Keratinocyte (primary cell): ENCODE measurements at regions not wholly inside any gene's neighbourhood (a gene's known extent, or its start where the extent isn't known, plus 50 kb on each side); places are given as distances from the start of the nearest gene placed in this dataset.

Experiments
- DNase-seq: peaks from one replicate; pipeline ENCODE4 v3.0.0-alpha.2; 2011; ENCODE audit warnings: low read depth, missing footprints, low spot score
- FAIRE-seq: peaks from 2 replicates; lab custom pipeline; 2011; peaks lifted over from hg19 to GRCh38; lab: Jason Lieb, UNC
- H2AFZ ChIP-seq: 2 replicates; pipeline ENCODE4 v1.6.0; 2012; ENCODE audit warnings: low read length, control low read depth, inconsistent platforms; ENCODE audit not compliant: control insufficient read depth
- H3K27ac ChIP-seq: 2 replicates; pipeline ENCODE4 v1.5.1; 2011; ENCODE audit warnings: low read length; ENCODE audit not compliant: control insufficient read depth, insufficient read depth
- H3K27me3 ChIP-seq: 3 replicates; pipeline ENCODE4 v1.6.0; 2011; ENCODE audit warnings: low read length; ENCODE audit not compliant: control insufficient read depth, insufficient read depth; ENCODE audit errors: extremely low read depth
- H3K36me3 ChIP-seq, 2 experiments: 2 replicates in 1 of 2; 3 replicates in 1 of 2; pipeline ENCODE4 v1.5.1; 2011; ENCODE audit warnings: low read length in 2 of 2, mild to moderate bottlenecking in 1 of 2; ENCODE audit not compliant: control insufficient read depth in 2 of 2, insufficient read depth in 2 of 2; ENCODE audit errors: extremely low read depth in 1 of 2
- H3K4me1 ChIP-seq: 3 replicates; pipeline ENCODE4 v1.5.1; 2011; ENCODE audit warnings: low read length; ENCODE audit not compliant: control insufficient read depth, insufficient read depth; ENCODE audit errors: extremely low read depth
- H3K4me2 ChIP-seq: 3 replicates; pipeline ENCODE4 v1.6.0; 2011; ENCODE audit warnings: low read depth, low read length; ENCODE audit not compliant: control insufficient read depth, insufficient read depth; ENCODE audit errors: extremely low read depth
- H3K4me3 ChIP-seq, 3 experiments: fragments of 200-600 bp in 1 of 3; sonication (generic) in 1 of 3; 2 replicates in 2 of 3; 3 replicates in 1 of 3; pipeline ENCODE4 v1.5.1; 2011 to 2016; ENCODE audit warnings: low read length in 3 of 3, mild to moderate bottlenecking in 3 of 3, control low read depth in 2 of 3, inconsistent platforms in 1 of 3, low read depth in 1 of 3, mixed read lengths in 1 of 3, mixed run types in 1 of 3, moderate library complexity in 1 of 3; ENCODE audit not compliant: control insufficient read depth in 2 of 3, insufficient read depth in 2 of 3; ENCODE audit errors: extremely low read depth in 1 of 3
- H3K79me2 ChIP-seq: 2 replicates; pipeline ENCODE4 v1.6.0; 2012; ENCODE audit warnings: low read length; ENCODE audit not compliant: control insufficient read depth, insufficient read depth
- H3K9ac ChIP-seq: 3 replicates; pipeline ENCODE4 v1.6.0; 2011; ENCODE audit warnings: low read length; ENCODE audit not compliant: control insufficient read depth, insufficient read depth; ENCODE audit errors: extremely low read depth
- H3K9me1 ChIP-seq: 3 replicates; pipeline ENCODE4 v1.6.0; 2011; ENCODE audit warnings: low read length; ENCODE audit not compliant: control insufficient read depth, insufficient read depth; ENCODE audit errors: extremely low read depth
- H3K9me3 ChIP-seq: 2 replicates; pipeline ENCODE4 v1.5.1; 2012; ENCODE audit warnings: low read depth, low read length; ENCODE audit not compliant: control insufficient read depth
- H4K20me1 ChIP-seq: 3 replicates; pipeline ENCODE4 v1.6.0; 2011; ENCODE audit warnings: low read length; ENCODE audit not compliant: control insufficient read depth, insufficient read depth; ENCODE audit errors: extremely low read depth
- CTCF ChIP-seq, 3 experiments: IDR thresholded peaks in 1 of 3; conservative IDR thresholded peaks in 1 of 3; optimal IDR thresholded peaks in 1 of 3; 2 replicates in 2 of 3; 3 replicates in 1 of 3; pipeline versions ENCODE3 to v1.5.1; 2011; ENCODE audit warnings: low read length in 3 of 3, mild to moderate bottlenecking in 3 of 3, moderate library complexity in 2 of 3, control low read depth in 1 of 3, inconsistent platforms in 1 of 3; ENCODE audit not compliant: insufficient read depth in 2 of 3; ENCODE audit errors: extremely low read depth in 1 of 3
- EZH2 ChIP-seq: IDR thresholded peaks from one replicate; pipeline ENCODE4 v1.6.1; 2012; ENCODE audit warnings: inconsistent platforms, mild to moderate bottlenecking, low read length, moderate library complexity
- dilution Hi-C: fragments of 300-500 bp; cut with MboI; formaldehyde crosslinking; loops from one replicate; pipeline ENCODE4 v1.7.0; 2020; ENCODE audit warnings: low sequenced_read_pairs; ENCODE audit not compliant: extremely low pct_ligation_motif_present

- H3K4me2 ChIP-seq, result no peak overlapping the region
- no peaks in the 10 kb centered on the region for H3K9me1 ChIP-seq
- no peaks in the 10 kb centered on the region for H4K20me1 ChIP-seq
- H2AFZ ChIP-seq, result no peak overlapping the region
- H3K9me3 ChIP-seq, result no peaks in the 10 kb centered on the region
- TF ChIP-seq EZH2 (no peak), CTCF (optimal IDR thresholded peaks at IDR 0.05 in 1 of 3, IDR thresholded peaks at IDR 0.05 in 1 of 3, conservative IDR thresholded peaks at IDR 0.05 in 1 of 3; ENCODE audit: extremely low read depth in 1 of 3, insufficient read depth in 2 of 3, low read length in 3 of 3) (no peak)
- H3K27me3 ChIP-seq, result no peaks in the 10 kb centered on the region
- H3K79me2 ChIP-seq, result no peaks in the 10 kb centered on the region
- dilution Hi-C loops, result no loop called here
- no peak overlapping the region for H3K27ac ChIP-seq
- DNase-seq (no peak), FAIRE-seq (no peak)
- H3K4me1 ChIP-seq, result no peaks in the 10 kb centered on the region
- no peak overlapping the region for H3K4me3 ChIP-seq
- H3K36me3 ChIP-seq, result no peaks in the 10 kb centered on the region
- no peak overlapping the region for H3K9ac ChIP-seq
Measured at GRCh38 chr5:92748072-92748676, 832.8 kb downstream of the NR2F1-AS1 start.

- no peak overlapping the region for H2AFZ ChIP-seq
- H3K4me3 ChIP-seq, result no peak overlapping the region
- no peaks in the 10 kb centered on the region for H3K79me2 ChIP-seq
- FAIRE-seq (no peak), DNase-seq (no peak)
- TF ChIP-seq CTCF (optimal IDR thresholded peaks at IDR 0.05 in 1 of 3, IDR thresholded peaks at IDR 0.05 in 1 of 3, conservative IDR thresholded peaks at IDR 0.05 in 1 of 3; ENCODE audit: extremely low read depth in 1 of 3, insufficient read depth in 2 of 3, low read length in 3 of 3), result no peak
- TF ChIP-seq EZH2, result no peak
- no peaks in the 10 kb centered on the region for H3K4me1 ChIP-seq
- H3K4me2 ChIP-seq, result no peak overlapping the region
- H3K36me3 ChIP-seq, result no peaks in the 10 kb centered on the region
- no peaks in the 10 kb centered on the region for H3K27me3 ChIP-seq
- H4K20me1 ChIP-seq, result no peaks in the 10 kb centered on the region
- no peak overlapping the region for H3K9ac ChIP-seq
- dilution Hi-C loops, result no loop called here
- H3K9me3 ChIP-seq, result no peaks in the 10 kb centered on the region
- H3K27ac ChIP-seq, result no peak overlapping the region
- no peaks in the 10 kb centered on the region for H3K9me1 ChIP-seq
Measured at GRCh38 chr5:92741906-92742305, 839.1 kb downstream of the NR2F1-AS1 start.
